ENCODE measurements at regions not wholly inside any gene's neighbourhood (a gene's known extent, or its start where the extent isn't known, plus 50 kb on each side); places are given as distances from the start of the nearest gene placed in this dataset.

- TF ChIP-seq REST (IDR thresholded peaks at IDR 0.05; ENCODE audit: unreplicated experiment) (no peak), ZNF114 (CRISPR knock-in tag; IDR thresholded peaks at IDR 0.05) (no peak), JUNB (IDR thresholded peaks at IDR 0.05; ENCODE audit: unreplicated experiment) (no peak)
- TF ChIP-seq, protein P1, sequence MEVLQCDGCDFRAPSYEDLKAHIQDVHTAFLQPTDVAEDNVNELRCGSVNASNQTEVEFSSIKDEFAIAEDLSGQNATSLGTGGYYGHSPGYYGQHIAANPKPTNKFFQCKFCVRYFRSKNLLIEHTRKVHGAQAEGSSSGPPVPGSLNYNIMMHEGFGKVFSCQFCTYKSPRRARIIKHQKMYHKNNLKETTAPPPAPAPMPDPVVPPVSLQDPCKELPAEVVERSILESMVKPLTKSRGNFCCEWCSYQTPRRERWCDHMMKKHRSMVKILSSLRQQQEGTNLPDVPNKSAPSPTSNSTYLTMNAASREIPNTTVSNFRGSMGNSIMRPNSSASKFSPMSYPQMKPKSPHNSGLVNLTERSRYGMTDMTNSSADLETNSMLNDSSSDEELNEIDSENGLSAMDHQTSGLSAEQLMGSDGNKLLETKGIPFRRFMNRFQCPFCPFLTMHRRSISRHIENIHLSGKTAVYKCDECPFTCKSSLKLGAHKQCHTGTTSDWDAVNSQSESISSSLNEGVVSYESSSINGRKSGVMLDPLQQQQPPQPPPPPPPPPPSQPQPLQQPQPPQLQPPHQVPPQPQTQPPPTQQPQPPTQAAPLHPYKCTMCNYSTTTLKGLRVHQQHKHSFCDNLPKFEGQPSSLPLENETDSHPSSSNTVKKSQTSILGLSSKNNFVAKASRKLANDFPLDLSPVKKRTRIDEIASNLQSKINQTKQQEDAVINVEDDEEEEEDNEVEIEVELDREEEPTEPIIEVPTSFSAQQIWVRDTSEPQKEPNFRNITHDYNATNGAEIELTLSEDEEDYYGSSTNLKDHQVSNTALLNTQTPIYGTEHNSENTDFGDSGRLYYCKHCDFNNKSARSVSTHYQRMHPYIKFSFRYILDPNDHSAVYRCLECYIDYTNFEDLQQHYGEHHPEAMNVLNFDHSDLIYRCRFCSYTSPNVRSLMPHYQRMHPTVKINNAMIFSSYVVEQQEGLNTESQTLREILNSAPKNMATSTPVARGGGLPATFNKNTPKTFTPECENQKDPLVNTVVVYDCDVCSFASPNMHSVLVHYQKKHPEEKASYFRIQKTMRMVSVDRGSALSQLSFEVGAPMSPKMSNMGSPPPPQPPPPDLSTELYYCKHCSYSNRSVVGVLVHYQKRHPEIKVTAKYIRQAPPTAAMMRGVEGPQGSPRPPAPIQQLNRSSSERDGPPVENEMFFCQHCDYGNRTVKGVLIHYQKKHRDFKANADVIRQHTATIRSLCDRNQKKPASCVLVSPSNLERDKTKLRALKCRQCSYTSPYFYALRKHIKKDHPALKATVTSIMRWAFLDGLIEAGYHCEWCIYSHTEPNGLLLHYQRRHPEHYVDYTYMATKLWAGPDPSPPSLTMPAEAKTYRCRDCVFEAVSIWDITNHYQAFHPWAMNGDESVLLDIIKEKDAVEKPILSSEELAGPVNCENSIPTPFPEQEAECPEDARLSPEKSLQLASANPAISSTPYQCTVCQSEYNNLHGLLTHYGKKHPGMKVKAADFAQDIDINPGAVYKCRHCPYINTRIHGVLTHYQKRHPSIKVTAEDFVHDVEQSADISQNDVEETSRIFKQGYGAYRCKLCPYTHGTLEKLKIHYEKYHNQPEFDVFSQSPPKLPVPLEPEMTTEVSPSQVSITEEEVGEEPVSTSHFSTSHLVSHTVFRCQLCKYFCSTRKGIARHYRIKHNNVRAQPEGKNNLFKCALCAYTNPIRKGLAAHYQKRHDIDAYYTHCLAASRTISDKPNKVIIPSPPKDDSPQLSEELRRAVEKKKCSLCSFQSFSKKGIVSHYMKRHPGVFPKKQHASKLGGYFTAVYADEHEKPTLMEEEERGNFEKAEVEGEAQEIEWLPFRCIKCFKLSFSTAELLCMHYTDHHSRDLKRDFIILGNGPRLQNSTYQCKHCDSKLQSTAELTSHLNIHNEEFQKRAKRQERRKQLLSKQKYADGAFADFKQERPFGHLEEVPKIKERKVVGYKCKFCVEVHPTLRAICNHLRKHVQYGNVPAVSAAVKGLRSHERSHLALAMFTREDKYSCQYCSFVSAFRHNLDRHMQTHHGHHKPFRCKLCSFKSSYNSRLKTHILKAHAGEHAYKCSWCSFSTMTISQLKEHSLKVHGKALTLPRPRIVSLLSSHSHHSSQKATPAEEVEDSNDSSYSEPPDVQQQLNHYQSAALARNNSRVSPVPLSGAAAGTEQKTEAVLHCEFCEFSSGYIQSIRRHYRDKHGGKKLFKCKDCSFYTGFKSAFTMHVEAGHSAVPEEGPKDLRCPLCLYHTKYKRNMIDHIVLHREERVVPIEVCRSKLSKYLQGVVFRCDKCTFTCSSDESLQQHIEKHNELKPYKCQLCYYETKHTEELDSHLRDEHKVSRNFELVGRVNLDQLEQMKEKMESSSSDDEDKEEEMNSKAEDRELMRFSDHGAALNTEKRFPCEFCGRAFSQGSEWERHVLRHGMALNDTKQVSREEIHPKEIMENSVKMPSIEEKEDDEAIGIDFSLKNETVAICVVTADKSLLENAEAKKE (CRISPR knock-in tag; IDR thresholded peaks at IDR 0.05) = no peak
These were observed 111.8 kb upstream of the GAREM1 start (continued) for GRCh38 chr18:32582455-32582854.

DNA sequence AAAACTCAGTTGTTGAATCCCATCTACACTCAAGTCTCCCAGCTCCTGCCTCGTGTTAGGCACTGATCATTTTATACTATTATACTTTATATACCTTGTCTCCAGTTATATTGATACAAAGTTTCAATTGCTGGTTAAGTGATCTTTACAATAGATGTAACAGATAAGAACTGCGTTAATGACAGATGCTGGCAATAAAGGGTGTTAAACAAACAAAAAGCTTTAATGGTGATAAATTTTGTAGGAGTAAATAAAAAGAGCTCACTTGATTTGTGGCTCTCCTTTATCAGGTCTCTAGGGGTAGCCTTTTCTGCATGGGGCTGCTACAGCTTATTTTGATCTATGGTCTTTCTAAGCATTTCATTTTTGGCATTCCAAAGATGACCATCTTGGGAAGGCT, 106.9 kb upstream of the GAREM1 start:
- Histone ChIP-seq H3K4me3 (no peak overlapping the region), H3K4me2 (no peak overlapping the region), H3K36me3 (ENCODE audit: insufficient read depth) (no peaks in the 10 kb centered on the region), H3F3A (replicated peaks; ENCODE audit: low read depth) (no peaks in the 10 kb centered on the region), H3K9me2 (ENCODE audit: insufficient read depth) (peaks cover 13% of the 10 kb centered on the region; the same call in 1 of the 2 replicates), H3K27me3 (ENCODE audit: insufficient read depth) (no peaks in the 10 kb centered on the region), H3K4me1 (ENCODE audit: insufficient read depth) (0 out of 2 replicates have a peak, but pooled peaks cover 3% of the 10 kb centered on the region), H3K79me2 (replicated peaks; ENCODE audit: insufficient read depth) (no peaks in the 10 kb centered on the region), H2AFZ (no peak overlapping the region), H3K27ac (ENCODE audit: low read depth) (no peak overlapping the region), H4K20me1 (replicated peaks; ENCODE audit: insufficient read depth) (no peaks in the 10 kb centered on the region)
- peaks cover 2% of the 10 kb centered on the region for H3K27me3 Mint-ChIP-seq (ENCODE audit: insufficient read depth, low read depth, poor library complexity)
- no peak overlapping the region for H3K4me3 Mint-ChIP-seq
- peaks cover 16% of the 10 kb centered on the region; the same call in 2 of the 3 replicates for H3K36me3 Mint-ChIP-seq (ENCODE audit: low read depth)
- H3K27ac Mint-ChIP-seq = no peak overlapping the region
- ATAC-seq = no peak
- peaks cover 8% of the 10 kb centered on the region for H3K9me3 Mint-ChIP-seq
- H3K4me1 Mint-ChIP-seq = peaks cover 4% of the 10 kb centered on the region; the same call in 2 of the 3 replicates
- no peak for DNase-seq (ENCODE audit: low spot score)
- TF ChIP-seq REST (IDR thresholded peaks at IDR 0.05; ENCODE audit: unreplicated experiment) (no peak), NANOG (IDR thresholded peaks at IDR 0.05; ENCODE audit: borderline replicate concordance) (no peak), ZNF331 (CRISPR knock-in tag; IDR thresholded peaks at IDR 0.05; ENCODE audit: low read depth) (no peak), EZH2 (IDR thresholded peaks at IDR 0.05; ENCODE audit: low read depth, unreplicated experiment) (no peak), CTCF (conservative IDR thresholded peaks at IDR 0.05; ENCODE audit: low read depth in 2 of 2) (no peak), POLR2AphosphoS5 (IDR thresholded peaks at IDR 0.05; ENCODE audit: low read depth) (no peak)

Data from GM23338 (cell line).